OCI-LY3 (cell line): ENCODE measurements at regions not wholly inside any gene's neighbourhood (a gene's known extent, or its start where the extent isn't known, plus 50 kb on each side); places are given as distances from the start of the nearest gene placed in this dataset.

Source experiments
- H2AFZ ChIP-seq: fragments of 200-600, 300-600 bp; shearing (Covaris generic); 2 replicates; pipeline ENCODE4 v1.6.0; 2014; ENCODE audit warnings: antibody characterized with exemption, low read depth, low read length
- H3K27ac ChIP-seq: fragments of 200-600, 300-600 bp; sonication (generic); 2 replicates; pipeline ENCODE4 v1.5.1; 2014; ENCODE audit warnings: mild to moderate bottlenecking, low read length, moderate library complexity, mixed read lengths
- H3K27me3 ChIP-seq: fragments of 200-600, 300-600 bp; sonication (generic); 2 replicates; pipeline ENCODE4 v1.6.1; 2014; ENCODE audit warnings: low read depth, low read length, mixed read lengths
- H3K36me3 ChIP-seq: fragments of 200-600, 300-600 bp; sonication (generic); replicated peaks from 2 replicates; pipeline ENCODE3; 2014; ENCODE audit warnings: low read depth, low read length, mixed read lengths
- H3K4me1 ChIP-seq: fragments of 300-600, 200-600 bp; sonication (generic); 2 replicates; pipeline ENCODE4 v1.6.1; 2014; ENCODE audit warnings: low read length, mixed read lengths
- H3K4me2 ChIP-seq: fragments of 200-600, 300-600 bp; sonication (generic); 2 replicates; pipeline ENCODE4 v1.6.1; 2014; ENCODE audit warnings: low read length, mixed read lengths
- H3K4me3 ChIP-seq: fragments of 300-600, 200-600 bp; sonication (generic); 2 replicates; pipeline ENCODE4 v1.5.1; 2014; ENCODE audit warnings: antibody characterized with exemption, mild to moderate bottlenecking, low read length, moderate library complexity
- H3K79me2 ChIP-seq: fragments of 300-600, 200-600 bp; shearing (Covaris generic); 2 replicates; pipeline ENCODE4 v1.6.1; 2014; ENCODE audit warnings: mild to moderate bottlenecking, low read length, mixed read lengths
- H3K9ac ChIP-seq: fragments of 300-600, 200-600 bp; shearing (Covaris generic); 2 replicates; pipeline ENCODE4 v1.6.0; 2014; ENCODE audit warnings: mild to moderate bottlenecking, low read length, moderate library complexity
- H3K9me3 ChIP-seq: fragments of 200-600, 300-600 bp; shearing (Covaris generic); 2 replicates; pipeline ENCODE4 v1.6.1; 2014; ENCODE audit warnings: low read length, mixed read lengths; ENCODE audit not compliant: insufficient read depth
- H4K20me1 ChIP-seq: fragments of 200-600, 300-600 bp; sonication (generic); 2 replicates; pipeline ENCODE4 v1.6.1; 2016; ENCODE audit warnings: low read length, mixed read lengths; ENCODE audit not compliant: insufficient read depth
- CTCF ChIP-seq: fragments of 200-600, 300-600 bp; sonication (generic); IDR thresholded peaks from 2 replicates; pipeline ENCODE4 v1.5.1; 2014; ENCODE audit warnings: antibody characterized with exemption, low read length, low read depth
- EZH2phosphoT487 ChIP-seq: fragments of 200-600 bp; shearing (Covaris generic); IDR thresholded peaks from 2 replicates; pipeline ENCODE4 v1.6.1; 2018; ENCODE audit warnings: antibody characterized with exemption, mixed run types, low read depth

DNA sequence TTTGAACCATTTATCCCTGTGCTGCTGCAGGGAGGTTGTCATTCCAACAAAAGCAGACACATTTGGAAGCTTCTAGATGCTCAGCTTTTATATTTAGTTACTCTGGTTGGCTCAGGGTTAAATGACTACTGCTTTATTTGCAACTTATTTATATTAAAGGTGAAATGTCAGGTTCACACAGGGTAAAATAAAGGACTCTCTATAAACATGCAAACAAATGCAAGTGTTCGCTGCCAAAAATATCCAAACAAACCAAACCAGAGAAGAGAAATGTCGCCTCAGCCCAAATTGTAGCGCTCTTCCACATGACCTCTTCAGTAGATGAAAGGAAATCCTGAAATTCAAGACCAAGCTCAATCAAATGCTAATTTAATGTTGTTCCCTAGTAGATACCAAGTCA lies 57.0 kb upstream of the LIFR start:
- no peaks in the 10 kb centered on the region for H3K79me2 ChIP-seq
- TF ChIP-seq EZH2phosphoT487 (no peak), CTCF (no peak)
- no peaks in the 10 kb centered on the region for H3K4me1 ChIP-seq
- H3K36me3 ChIP-seq = no peaks in the 10 kb centered on the region
- H3K27me3 ChIP-seq = no peaks in the 10 kb centered on the region
- no peak overlapping the region for H2AFZ ChIP-seq
- H4K20me1 ChIP-seq = no peaks in the 10 kb centered on the region
- no peak overlapping the region for H3K4me3 ChIP-seq
- no peak overlapping the region for H3K4me2 ChIP-seq
- no peak overlapping the region for H3K9ac ChIP-seq
- H3K9me3 ChIP-seq = no peaks in the 10 kb centered on the region
- no peak overlapping the region for H3K27ac ChIP-seq

DNA sequence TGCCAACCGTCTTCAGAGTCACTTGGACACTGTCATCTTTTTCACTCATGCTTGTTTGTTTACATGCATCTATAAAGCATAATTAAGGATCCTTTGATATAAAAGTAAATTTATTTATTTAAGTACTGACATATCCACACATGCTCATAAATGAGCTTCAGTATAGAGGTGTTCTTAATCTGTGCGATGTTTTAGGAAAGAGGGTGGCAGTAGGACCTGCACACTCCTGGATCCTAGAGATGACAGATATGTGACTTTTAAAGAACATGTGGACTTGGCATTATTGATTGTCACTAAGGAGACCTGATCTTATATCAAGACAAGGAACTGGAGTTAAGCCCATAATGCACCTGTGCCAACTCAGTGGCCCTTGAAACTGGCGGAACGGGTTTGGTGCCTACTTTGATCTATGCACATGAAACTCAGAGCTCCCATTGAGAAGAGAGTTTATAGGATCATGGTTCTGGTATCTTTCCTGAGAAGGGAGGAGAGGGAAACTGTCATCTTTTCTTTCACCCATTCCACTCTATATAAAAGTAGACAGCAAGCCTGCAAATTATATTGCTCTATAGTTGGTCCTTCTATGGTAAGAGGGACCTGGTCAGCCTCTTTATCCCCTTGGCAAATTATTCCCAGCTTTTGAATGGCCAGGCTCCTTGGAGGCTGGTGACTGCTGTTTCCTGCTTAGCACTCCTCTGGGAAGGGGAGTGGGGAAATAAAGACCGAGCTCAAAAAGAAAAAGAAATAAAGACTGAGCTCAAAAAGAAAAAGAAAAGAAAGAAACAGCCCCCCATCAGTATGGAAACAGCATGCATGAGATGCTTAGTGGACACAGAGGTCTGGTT lies 57.8 kb upstream of the LIFR start:
- Histone ChIP-seq H3K79me2 (no peaks in the 10 kb centered on the region), H3K9me3 (no peaks in the 10 kb centered on the region), H2AFZ (no peak overlapping the region), H3K4me2 (no peak overlapping the region), H3K27me3 (no peaks in the 10 kb centered on the region), H3K27ac (no peak overlapping the region), H4K20me1 (no peaks in the 10 kb centered on the region), H3K36me3 (no peaks in the 10 kb centered on the region), H3K9ac (no peak overlapping the region), H3K4me3 (no peak overlapping the region), H3K4me1 (no peaks in the 10 kb centered on the region)
- TF ChIP-seq CTCF = no peak
- no peak for TF ChIP-seq EZH2phosphoT487

DNA sequence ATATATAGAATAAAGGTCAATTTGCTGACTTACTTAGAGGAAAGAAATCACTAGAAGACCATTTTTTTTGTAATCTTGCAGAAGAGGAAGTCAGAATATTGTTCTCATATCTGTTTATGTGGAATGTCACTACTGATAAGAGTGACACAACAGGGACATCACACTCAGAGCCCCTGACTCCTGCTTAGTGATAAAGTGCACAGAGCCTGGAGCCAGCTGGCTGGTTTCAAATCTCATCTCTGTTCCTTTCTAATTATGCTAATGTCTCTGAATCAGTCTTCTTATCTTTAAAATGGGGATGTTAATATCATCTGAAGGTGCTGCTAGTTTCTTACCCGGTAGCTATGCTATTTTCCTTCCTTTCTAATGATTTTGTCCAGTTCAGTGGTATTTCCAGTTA lies 58.6 kb upstream of the LIFR start:
- no peak overlapping the region for H3K4me3 ChIP-seq
- H3K4me1 ChIP-seq = no peaks in the 10 kb centered on the region
- no peak overlapping the region for H3K9ac ChIP-seq
- H3K27ac ChIP-seq = no peak overlapping the region
- TF ChIP-seq EZH2phosphoT487 = no peak
- no peak for TF ChIP-seq CTCF
- no peaks in the 10 kb centered on the region for H3K9me3 ChIP-seq
- no peaks in the 10 kb centered on the region for H4K20me1 ChIP-seq
- no peak overlapping the region for H3K4me2 ChIP-seq
- no peak overlapping the region for H2AFZ ChIP-seq
- H3K36me3 ChIP-seq = no peaks in the 10 kb centered on the region
- no peaks in the 10 kb centered on the region for H3K27me3 ChIP-seq
- H3K79me2 ChIP-seq = no peaks in the 10 kb centered on the region

DNA sequence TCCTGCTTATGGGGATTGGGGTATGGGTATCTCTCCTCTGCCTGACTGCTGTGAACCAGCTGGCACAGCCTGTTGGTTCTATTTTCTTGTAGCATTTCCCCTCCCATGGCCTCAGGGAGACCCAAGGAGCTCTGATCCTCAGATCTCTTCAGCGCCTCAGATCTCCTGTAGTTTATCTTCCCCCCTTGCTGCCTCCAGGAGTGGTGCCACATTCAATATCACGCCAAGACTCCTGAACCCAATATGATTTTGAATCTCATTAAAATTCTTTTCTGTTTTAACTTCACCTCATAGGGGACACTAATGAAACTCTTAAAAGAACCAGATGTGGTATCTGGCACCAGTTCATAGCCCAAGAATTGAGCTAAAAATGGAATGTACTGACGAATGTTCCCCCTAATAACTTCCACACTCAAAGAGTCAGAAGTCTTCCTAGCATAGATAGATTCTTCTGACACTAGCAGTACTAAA lies 59.6 kb upstream of the LIFR start:
- Histone ChIP-seq H3K9ac (no peak overlapping the region), H3K79me2 (no peaks in the 10 kb centered on the region), H3K27me3 (no peaks in the 10 kb centered on the region), H3K4me1 (no peaks in the 10 kb centered on the region), H3K4me2 (no peak overlapping the region), H2AFZ (no peak overlapping the region), H3K4me3 (no peak overlapping the region), H3K9me3 (no peaks in the 10 kb centered on the region), H4K20me1 (no peaks in the 10 kb centered on the region), H3K36me3 (no peaks in the 10 kb centered on the region), H3K27ac (no peak overlapping the region)
- TF ChIP-seq CTCF (no peak), EZH2phosphoT487 (no peak)
